Peyer's patch (tissue), 4 donors: ENCODE measurements at regions not wholly inside any gene's neighbourhood (a gene's known extent, or its start where the extent isn't known, plus 50 kb on each side); places are given as distances from the start of the nearest gene placed in this dataset.

Experiments used
- DNase-seq, 3 donors: peaks; one replicate each; pipeline ENCODE4 v3.0.0-alpha.2; 2017 to 2019
- H3K27ac ChIP-seq, 4 donors: fragments of 200-600 bp; sonication (generic); one replicate each; pipeline ENCODE4 v1.5.1; 2016 to 2019
- H3K27me3 ChIP-seq, 2 donors: fragments of 200-600 bp; sonication (generic); one replicate each; pipeline ENCODE4 v1.5.1; 2019
- H3K36me3 ChIP-seq, 3 donors: fragments of 200-600 bp; sonication (generic); one replicate each; pipeline ENCODE4 v1.5.1; 2016 to 2019
- H3K4me1 ChIP-seq, 4 donors: fragments of 200-600 bp; sonication (generic); one replicate each; pipeline ENCODE4 v1.5.1; 2016 to 2019
- H3K4me3 ChIP-seq, 4 donors: fragments of 200-600 bp; sonication (generic); 1 replicate in 3 of 4; 2 replicates in 1 of 4; pipeline ENCODE4 v1.5.1; 2016 to 2019; ENCODE audit warnings: mild to moderate bottlenecking in 1 of 4
- H3K9me3 ChIP-seq, 4 donors: fragments of 200-600 bp; sonication (generic); one replicate each; pipeline ENCODE4 v1.5.1; 2016 to 2019; ENCODE audit warnings: mild to moderate bottlenecking in 1 of 4
- CTCF ChIP-seq, 6 experiments: fragments of 450-650 bp in 4 of 6; fragments of 200-600 bp in 2 of 6; sonication (generic) in 1 of 6; IDR thresholded peaks; one replicate each; pipeline ENCODE4 v1.5.1; 2017 to 2019; ENCODE audit warnings: antibody characterized with exemption in 6 of 6, mild to moderate bottlenecking in 3 of 6, moderate library complexity in 1 of 6
- POLR2A ChIP-seq, 2 donors: fragments of 450-650 bp; IDR thresholded peaks; one replicate each; pipeline ENCODE4 v1.5.1; 2017; ENCODE audit warnings: antibody characterized with exemption in 2 of 2, mild to moderate bottlenecking in 2 of 2, moderate library complexity in 2 of 2

GRCh38 chr17:16881239-16881924, 90.5 kb downstream of the TNFRSF13B start:
- no peaks in the 10 kb centered on the region for H3K36me3 ChIP-seq
- TF ChIP-seq POLR2A (IDR thresholded peaks at IDR 0.05) (no peak), CTCF (IDR thresholded peaks at IDR 0.05) (no peak)
- no peaks in the 10 kb centered on the region for H3K27me3 ChIP-seq
- H3K27ac ChIP-seq: no peak overlapping the region
- no peaks in the 10 kb centered on the region for H3K4me1 ChIP-seq
- DNase-seq: no peak
- H3K4me3 ChIP-seq: no peak overlapping the region
- peaks cover 0 to 8% (median 0%) of the 10 kb centered on the region in 4 donors for H3K9me3 ChIP-seq

DNA sequence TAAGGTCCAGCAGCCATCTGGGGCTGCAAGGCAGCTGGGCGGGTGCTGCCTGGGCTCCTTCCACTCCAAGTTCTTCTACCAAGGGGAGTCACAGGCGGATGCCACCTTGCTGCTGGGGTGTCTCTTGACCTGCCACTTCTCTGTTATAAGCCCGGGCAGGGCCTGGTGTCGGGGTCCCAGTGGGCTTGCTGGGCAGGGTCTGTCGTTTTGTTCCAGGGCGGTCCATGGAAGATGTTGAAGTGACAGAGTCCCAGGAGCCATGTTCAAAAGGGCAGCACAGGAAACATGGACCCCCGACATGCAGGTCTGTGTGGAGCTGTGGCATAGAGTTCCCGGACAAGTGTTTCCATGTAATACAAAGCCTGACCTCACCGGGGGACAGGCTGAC, 91.1 kb downstream of the TNFRSF13B start:
- H3K27ac ChIP-seq: no peak overlapping the region
- no peaks in the 10 kb centered on the region for H3K27me3 ChIP-seq
- TF ChIP-seq POLR2A (IDR thresholded peaks at IDR 0.05) (no peak), CTCF (IDR thresholded peaks at IDR 0.05) (no peak)
- peaks cover 0 to 8% (median 0%) of the 10 kb centered on the region in 4 donors for H3K9me3 ChIP-seq
- H3K36me3 ChIP-seq: no peaks in the 10 kb centered on the region
- no peak for DNase-seq
- no peak overlapping the region for H3K4me3 ChIP-seq
- H3K4me1 ChIP-seq: no peaks in the 10 kb centered on the region

- TF ChIP-seq CTCF (IDR thresholded peaks at IDR 0.05) (no peak), POLR2A (IDR thresholded peaks at IDR 0.05) (no peak)
- Histone ChIP-seq H3K4me1 (no peaks in the 10 kb centered on the region), H3K9me3 (peaks cover 0 to 8% (median 0%) of the 10 kb centered on the region in 4 donors), H3K27me3 (no peaks in the 10 kb centered on the region), H3K36me3 (no peaks in the 10 kb centered on the region), H3K27ac (no peak overlapping the region), H3K4me3 (no peak overlapping the region)
- no peak for DNase-seq
Measured at GRCh38 chr17:16880121-16880842, 91.6 kb downstream of the TNFRSF13B start.

GRCh38 chr17:16879686-16880085, 92.2 kb downstream of the TNFRSF13B start:
- Histone ChIP-seq H3K36me3 (no peaks in the 10 kb centered on the region), H3K9me3 (peaks cover 0 to 8% (median 0%) of the 10 kb centered on the region in 4 donors), H3K4me3 (no peak overlapping the region), H3K4me1 (no peaks in the 10 kb centered on the region), H3K27ac (no peak overlapping the region), H3K27me3 (no peaks in the 10 kb centered on the region)
- no peak for TF ChIP-seq CTCF (IDR thresholded peaks at IDR 0.05)
- no peak for TF ChIP-seq POLR2A (IDR thresholded peaks at IDR 0.05)
- no peak for DNase-seq

GRCh38 chr17:16878606-16879005, 93.3 kb downstream of the TNFRSF13B start:
- H3K4me3 ChIP-seq: no peak overlapping the region
- DNase-seq: peak in 1 of 3 donors; percentile 39
- H3K4me1 ChIP-seq: peaks cover 0 to 3% (median 0%) of the 10 kb centered on the region in 4 donors
- H3K36me3 ChIP-seq: no peaks in the 10 kb centered on the region
- H3K9me3 ChIP-seq: peaks cover 0 to 8% (median 0%) of the 10 kb centered on the region in 4 donors
- H3K27ac ChIP-seq: no peak overlapping the region
- TF ChIP-seq CTCF (IDR thresholded peaks at IDR 0.05) (no peak), POLR2A (IDR thresholded peaks at IDR 0.05) (no peak)
- no peaks in the 10 kb centered on the region for H3K27me3 ChIP-seq
